ENCODE measurements at regions not wholly inside any gene's neighbourhood (a gene's known extent, or its start where the extent isn't known, plus 50 kb on each side); places are given as distances from the start of the nearest gene placed in this dataset.
A peak's percentile ranks its signal among the peaks of the same experiment; 100 is the strongest.

DNA sequence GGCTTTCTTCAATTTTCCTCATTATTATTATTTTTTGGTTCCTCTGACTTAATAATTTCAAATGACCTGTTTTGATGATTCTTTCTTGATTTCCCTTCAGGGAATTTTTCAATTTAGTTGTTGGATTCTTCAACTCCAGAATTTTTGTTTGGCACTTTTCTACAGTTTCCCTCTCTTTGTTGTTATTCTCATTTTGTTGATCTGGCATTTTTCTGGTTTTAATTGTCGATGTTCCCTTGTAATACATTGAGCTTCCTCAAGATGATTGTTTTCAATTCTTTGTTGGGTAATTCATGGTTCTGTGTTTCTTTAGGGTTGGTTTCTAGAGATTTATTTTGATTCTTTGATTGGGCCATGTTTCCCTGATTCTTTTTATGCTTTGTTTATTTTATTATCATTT is 67.8 kb upstream of the DNAJC1 start:
- DNase-seq, result no peak

GRCh38 chr10:22067091-22067490 is 63.6 kb upstream of the DNAJC1 start:
- DNase-seq, result no peak

DNA sequence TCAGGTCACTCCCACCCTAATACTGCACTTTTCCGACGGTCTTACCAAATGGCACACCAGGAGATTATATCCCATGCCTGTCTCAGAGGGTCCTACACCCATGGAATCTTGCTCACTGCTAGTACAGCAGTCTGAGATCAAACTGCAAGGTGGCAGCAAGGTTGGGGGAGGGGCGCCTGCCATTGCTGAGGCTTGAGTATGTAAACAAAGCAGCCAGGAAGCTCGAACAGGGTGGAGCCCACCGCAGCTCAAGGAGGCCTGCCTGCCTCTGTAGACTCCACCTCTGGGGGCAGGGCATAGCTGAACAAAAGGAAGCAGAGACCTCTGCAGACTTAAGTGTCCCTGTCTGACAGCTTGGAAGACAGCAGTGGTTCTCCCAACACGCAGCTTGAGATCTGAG is 57.5 kb upstream of the DNAJC1 start:
- DNase-seq, result peak; percentile 37

- no peak for DNase-seq
These were observed 54.7 kb upstream of the DNAJC1 start for GRCh38 chr10:22058201-22058600.

DNA sequence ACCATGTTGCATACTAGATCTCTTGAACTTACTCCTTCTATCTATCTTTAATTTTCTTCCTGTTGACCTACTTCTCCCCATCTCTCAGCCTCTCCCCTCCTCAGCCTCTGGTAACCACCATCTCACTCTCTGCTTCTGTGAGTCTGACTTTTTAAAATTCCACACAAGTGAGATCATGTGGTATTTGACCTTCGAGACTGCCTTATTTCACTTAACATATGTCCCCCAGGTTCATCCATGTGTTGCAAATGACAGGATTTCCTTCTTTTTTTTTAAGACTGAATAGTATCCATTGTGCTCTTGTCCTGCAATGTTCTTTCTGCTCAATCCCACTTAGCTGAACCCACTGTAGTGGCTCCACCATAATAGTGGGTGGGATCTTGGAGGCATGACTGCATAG is 51.4 kb upstream of the DNAJC1 start:
- DNase-seq, result no peak

All from CD4-positive, alpha-beta T cell treated with Interleukin-21 for 1 hour (primary cell).